Endothelial cell of umbilical vein (primary cell): ENCODE measurements at regions not wholly inside any gene's neighbourhood (a gene's known extent, or its start where the extent isn't known, plus 50 kb on each side); places are given as distances from the start of the nearest gene placed in this dataset.

ENCODE experiments used
- BruUV-seq: library from RNA; stranded (reverse); fragments of 400-500 nt; replicated peaks from 2 replicates; lab custom pipeline; 2021; lab: Mats Ljungman, UMichigan
- CTCF ChIA-PET: fragments of 300-600, 350-600 bp; sonication (Branson Sonifier 250); formaldehyde crosslinking; loops from one replicate; lab custom pipeline; 2021; ENCODE audit warnings: antibody characterized with exemption, inconsistent platforms; lab: Charles Lee
- POLR2A ChIA-PET: fragments of 300-600, 350-600 bp; sonication (Branson Sonifier 250); formaldehyde crosslinking; loops from one replicate; lab custom pipeline; 2021; ENCODE audit warnings: antibody characterized with exemption, inconsistent platforms; lab: Charles Lee
- DNase-seq: peaks from one replicate; pipeline ENCODE4 v3.0.0-alpha.2; 2011; ENCODE audit warnings: low read depth, low spot score
- FAIRE-seq: peaks from 2 replicates; lab custom pipeline; 2011; peaks lifted over from hg19 to GRCh38; lab: Jason Lieb, UNC
- H2AFZ ChIP-seq: 2 replicates; pipeline ENCODE4 v1.6.0; 2012; ENCODE audit warnings: low read depth, low read length, control low read depth, inconsistent platforms
- H3K27ac ChIP-seq: 2 replicates; pipeline ENCODE4 v1.5.1; 2011; ENCODE audit warnings: low read depth, mild to moderate bottlenecking, control low read depth, low read length, moderate library complexity; ENCODE audit not compliant: insufficient read depth
- H3K27me3 ChIP-seq, 2 experiments: 2 replicates each; pipeline versions ENCODE4 v1.6.0 to v1.6.1; 2011; ENCODE audit warnings: low read length in 2 of 2, mixed read lengths in 1 of 2; ENCODE audit not compliant: control insufficient read depth in 2 of 2, insufficient read depth in 2 of 2
- H3K36me3 ChIP-seq, 2 experiments: 2 replicates in 1 of 2; 3 replicates in 1 of 2; pipeline ENCODE4 v1.5.1; 2011; ENCODE audit warnings: low read length in 2 of 2, mild to moderate bottlenecking in 1 of 2, moderate library complexity in 1 of 2; ENCODE audit not compliant: control insufficient read depth in 2 of 2, insufficient read depth in 2 of 2; ENCODE audit errors: extremely low read depth in 1 of 2
- H3K4me1 ChIP-seq: 3 replicates; pipeline ENCODE4 v1.5.1; 2011; ENCODE audit warnings: mild to moderate bottlenecking, low read length; ENCODE audit not compliant: control insufficient read depth, insufficient read depth; ENCODE audit errors: extremely low read depth
- H3K4me2 ChIP-seq: 2 replicates; pipeline ENCODE4 v1.6.1; 2011; ENCODE audit warnings: low read length, control low read depth, mixed read lengths; ENCODE audit not compliant: insufficient read depth
- H3K4me3 ChIP-seq, 3 experiments: fragments of 200-600 bp in 1 of 3; sonication (generic), shearing (Covaris generic) in 1 of 3; replicated peaks in 1 of 3; 2 replicates each; pipeline ENCODE4 v1.5.1; 2011 to 2016; ENCODE audit warnings: control low read depth in 3 of 3, low read length in 3 of 3, mild to moderate bottlenecking in 2 of 3, inconsistent platforms in 1 of 3, low read depth in 1 of 3, moderate library complexity in 1 of 3; ENCODE audit not compliant: insufficient read depth in 1 of 3
- H3K79me2 ChIP-seq: 2 replicates; pipeline ENCODE4 v1.6.0; 2012; ENCODE audit warnings: low read length, inconsistent platforms; ENCODE audit not compliant: control insufficient read depth, insufficient read depth
- H3K9ac ChIP-seq: replicated peaks from 2 replicates; pipeline ENCODE3; 2011; ENCODE audit warnings: low read length, control low read depth; ENCODE audit not compliant: insufficient read depth; ENCODE audit errors: extremely low read depth
- H3K9me1 ChIP-seq: replicated peaks from 3 replicates; pipeline ENCODE4 v1.6.0; 2011; ENCODE audit warnings: mild to moderate bottlenecking, low read length; ENCODE audit not compliant: control insufficient read depth, insufficient read depth; ENCODE audit errors: extremely low read depth
- H3K9me3 ChIP-seq: replicated peaks from 2 replicates; pipeline ENCODE4 v1.5.1; 2012; ENCODE audit warnings: low read length, inconsistent platforms; ENCODE audit not compliant: control insufficient read depth, insufficient read depth
- H4K20me1 ChIP-seq: replicated peaks from 2 replicates; pipeline ENCODE3; 2011; ENCODE audit warnings: mild to moderate bottlenecking, low read length; ENCODE audit not compliant: control insufficient read depth, insufficient read depth; ENCODE audit errors: extremely low read depth
- EZH2 ChIP-seq: IDR thresholded peaks from 2 replicates; pipeline ENCODE4 v1.6.1; 2012; ENCODE audit warnings: borderline replicate concordance, low read depth, mild to moderate bottlenecking, moderate library complexity, low read length, inconsistent platforms; ENCODE audit not compliant: severe bottlenecking
- FOS ChIP-seq: IDR thresholded peaks from 2 replicates; pipeline ENCODE4 v1.6.1; 2011; ENCODE audit warnings: mild to moderate bottlenecking, low read length, moderate library complexity, borderline replicate concordance; ENCODE audit not compliant: insufficient read depth
- GATA2 ChIP-seq: IDR thresholded peaks from 2 replicates; pipeline ENCODE4 v1.7.0; 2011; ENCODE audit warnings: low read depth, mild to moderate bottlenecking, moderate library complexity, mixed read lengths, low read length; ENCODE audit not compliant: insufficient read length, insufficient read depth
- JUN ChIP-seq: IDR thresholded peaks from 2 replicates; pipeline ENCODE4 v1.6.1; 2011; ENCODE audit warnings: borderline replicate concordance, low read depth; ENCODE audit not compliant: insufficient read length, insufficient read depth
- MYC ChIP-seq: IDR thresholded peaks from one replicate; pipeline ENCODE4 v1.6.1; 2011; ENCODE audit warnings: mild to moderate bottlenecking, low read depth, low read length
- POLR2A ChIP-seq: IDR thresholded peaks from 2 replicates; pipeline ENCODE4 v1.6.1; 2012; ENCODE audit warnings: low read depth, mild to moderate bottlenecking, control low read depth, low read length
- POLR2AphosphoS5 ChIP-seq: IDR thresholded peaks from 2 replicates; pipeline ENCODE4 v1.6.1; 2012; ENCODE audit warnings: low read depth, mild to moderate bottlenecking, control low read depth, low read length, moderate library complexity; ENCODE audit not compliant: insufficient read depth
- dilution Hi-C: fragments of 300-500 bp; cut with MboI; formaldehyde crosslinking; loops from one replicate; pipeline ENCODE4 v1.15.0; 2019; ENCODE audit warnings: low sequenced_read_pairs; ENCODE audit not compliant: extremely low pct_ligation_motif_present
- intact Hi-C: fragments of 100-400 bp; cut with micrococcal nuclease; formaldehyde crosslinking; loops from one replicate; pipeline ENCODE4 v1.10.0; 2022
- TF ChIP-seq, protein P1 (sequence below), 2 donors: IDR thresholded peaks; 1 replicate in 1 of 2; 2 replicates in 1 of 2; pipeline ENCODE4 v1.5.1; 2011; ENCODE audit warnings: low read length in 2 of 2, mild to moderate bottlenecking in 2 of 2, moderate library complexity in 2 of 2, control low read depth in 1 of 2, inconsistent platforms in 1 of 2, low read depth in 1 of 2; ENCODE audit not compliant: insufficient read depth in 1 of 2; ENCODE audit errors: extremely low read depth in 1 of 2
- TF ChIP-seq, protein P2 (sequence below): IDR thresholded peaks from 2 replicates; pipeline ENCODE4 v1.6.1; 2011; ENCODE audit not compliant: insufficient read depth, insufficient read length

DNA sequence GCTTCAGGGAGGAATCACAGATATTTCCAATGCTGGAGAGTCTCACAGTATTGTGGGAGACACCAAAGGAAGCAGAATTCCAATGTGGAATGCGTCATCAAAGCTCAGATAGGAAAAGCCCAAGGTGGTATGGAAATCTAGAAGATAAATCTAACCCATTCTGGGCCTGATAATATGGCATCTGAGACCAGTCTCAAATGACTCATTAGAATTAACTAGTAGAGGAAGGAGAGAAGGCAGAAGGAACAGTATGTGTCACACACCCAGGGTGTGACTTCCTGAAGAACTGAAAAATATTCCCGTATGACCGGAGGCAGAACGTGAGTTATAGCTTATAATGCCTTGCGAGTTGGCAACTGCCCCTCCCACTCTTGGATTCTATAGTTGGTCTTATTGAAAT lies 499.2 kb downstream of the PLPP3 start:
- DNase-seq = peak; percentile 69
- Histone ChIP-seq H3K27me3 (no peaks in the 10 kb centered on the region), H3K9me1 (no peaks in the 10 kb centered on the region), H3K27ac (peak overlapping the region; percentile 58), H3K9me3 (no peaks in the 10 kb centered on the region), H3K4me3 (no peak overlapping the region), H2AFZ (peak overlapping the region; percentile 19), H3K79me2 (no peaks in the 10 kb centered on the region), H4K20me1 (no peaks in the 10 kb centered on the region), H3K4me1 (peaks cover 15% of the 10 kb centered on the region), H3K4me2 (peak overlapping the region; percentile 23), H3K9ac (no peak overlapping the region), H3K36me3 (no peaks in the 10 kb centered on the region)
- intact Hi-C loops = loop anchor here (1.0 kb wide), 1 partner anchor 11 kb away; no protein-coding TSS in a partner anchor
- FAIRE-seq = peak; percentile 74
- dilution Hi-C loops = no loop called here
- ChIA-PET CTCF (interaction anchor here (1.0 to 1.4 kb wide), 2 partner anchors 497 to 704 kb away, joined by 3 to 4 read pairs; no protein-coding TSS in a partner anchor), POLR2A (no interaction called here)
- no TSS peak for BruUV-seq
- peak; percentile 98 for TF ChIP-seq FOS
- peak; percentile 80 for TF ChIP-seq POLR2AphosphoS5
- TF ChIP-seq JUN = peak; percentile 69
- TF ChIP-seq POLR2A = peak; percentile 59
- peak; percentile 96 for TF ChIP-seq GATA2
- TF ChIP-seq, protein P1, sequence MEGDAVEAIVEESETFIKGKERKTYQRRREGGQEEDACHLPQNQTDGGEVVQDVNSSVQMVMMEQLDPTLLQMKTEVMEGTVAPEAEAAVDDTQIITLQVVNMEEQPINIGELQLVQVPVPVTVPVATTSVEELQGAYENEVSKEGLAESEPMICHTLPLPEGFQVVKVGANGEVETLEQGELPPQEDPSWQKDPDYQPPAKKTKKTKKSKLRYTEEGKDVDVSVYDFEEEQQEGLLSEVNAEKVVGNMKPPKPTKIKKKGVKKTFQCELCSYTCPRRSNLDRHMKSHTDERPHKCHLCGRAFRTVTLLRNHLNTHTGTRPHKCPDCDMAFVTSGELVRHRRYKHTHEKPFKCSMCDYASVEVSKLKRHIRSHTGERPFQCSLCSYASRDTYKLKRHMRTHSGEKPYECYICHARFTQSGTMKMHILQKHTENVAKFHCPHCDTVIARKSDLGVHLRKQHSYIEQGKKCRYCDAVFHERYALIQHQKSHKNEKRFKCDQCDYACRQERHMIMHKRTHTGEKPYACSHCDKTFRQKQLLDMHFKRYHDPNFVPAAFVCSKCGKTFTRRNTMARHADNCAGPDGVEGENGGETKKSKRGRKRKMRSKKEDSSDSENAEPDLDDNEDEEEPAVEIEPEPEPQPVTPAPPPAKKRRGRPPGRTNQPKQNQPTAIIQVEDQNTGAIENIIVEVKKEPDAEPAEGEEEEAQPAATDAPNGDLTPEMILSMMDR (IDR thresholded peaks at IDR 0.05; ENCODE audit: extremely low read depth in 1 of 2, insufficient read depth in 1 of 2, low read depth in 1 of 2, low read length in 2 of 2) = no peak

DNA sequence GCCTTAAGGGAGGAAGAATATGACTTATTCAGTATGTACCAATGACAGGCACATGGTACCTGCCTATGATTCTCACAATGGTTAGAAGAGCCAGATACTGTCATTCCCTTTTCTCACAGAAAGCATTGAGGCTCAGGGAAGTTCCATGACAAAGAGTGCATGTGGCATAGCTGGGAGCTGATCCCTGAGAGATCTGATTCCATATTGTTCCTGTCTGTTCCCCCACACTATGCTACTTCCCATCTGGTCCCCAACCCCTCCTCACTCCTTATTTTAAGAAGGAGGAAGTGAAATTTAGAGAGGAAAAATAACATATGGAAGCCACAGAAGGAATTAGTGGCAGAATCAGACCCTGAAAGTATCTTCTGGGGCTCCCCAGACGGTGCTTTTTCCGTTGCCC lies 500.0 kb downstream of the PLPP3 start:
- H3K79me2 ChIP-seq = no peaks in the 10 kb centered on the region
- ChIA-PET CTCF (interaction anchor here (1.4 kb wide), 1 partner anchor 703 kb away, joined by 4 read pairs; no protein-coding TSS in a partner anchor), POLR2A (no interaction called here)
- H3K4me3 ChIP-seq = no peak overlapping the region
- H3K27ac ChIP-seq = peak overlapping the region; percentile 58
- dilution Hi-C loops (no loop called here), intact Hi-C loops (no loop called here)
- H3K4me2 ChIP-seq = peak overlapping the region; percentile 23
- DNase-seq (no peak), FAIRE-seq (no peak)
- no TSS peak for BruUV-seq
- no peak overlapping the region for H3K9ac ChIP-seq
- H3K27me3 ChIP-seq = no peaks in the 10 kb centered on the region
- H2AFZ ChIP-seq = peak overlapping the region; percentile 16
- no peaks in the 10 kb centered on the region for H3K9me1 ChIP-seq
- no peaks in the 10 kb centered on the region for H3K9me3 ChIP-seq
- H3K36me3 ChIP-seq = no peaks in the 10 kb centered on the region
- TF ChIP-seq FOS (no peak), MYC (no peak), EZH2 (no peak), POLR2AphosphoS5 (no peak), GATA2 (no peak), POLR2A (no peak), JUN (no peak)
- TF ChIP-seq, protein P2, sequence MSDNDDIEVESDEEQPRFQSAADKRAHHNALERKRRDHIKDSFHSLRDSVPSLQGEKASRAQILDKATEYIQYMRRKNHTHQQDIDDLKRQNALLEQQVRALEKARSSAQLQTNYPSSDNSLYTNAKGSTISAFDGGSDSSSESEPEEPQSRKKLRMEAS = no peak
- TF ChIP-seq, protein P1 (IDR thresholded peaks at IDR 0.05; ENCODE audit: extremely low read depth in 1 of 2, insufficient read depth in 1 of 2, low read depth in 1 of 2, low read length in 2 of 2) = no peak
- H3K4me1 ChIP-seq = peaks cover 19% of the 10 kb centered on the region
- H4K20me1 ChIP-seq = no peaks in the 10 kb centered on the region
